ENCODE measurements at regions not wholly inside any gene's neighbourhood (a gene's known extent, or its start where the extent isn't known, plus 50 kb on each side); places are given as distances from the start of the nearest gene placed in this dataset.
"Not testable (repeated sequence)": the region's sequence is repeated elsewhere in the genome, so short reads cannot be mapped to it uniquely, and the experiment has no call there.

- DNase-seq (ENCODE audit: low spot score), result no peak
These were observed 199.4 kb upstream of the DDX53 start for GRCh38 chrX:22800360-22800759.

GRCh38 chrX:22800806-22801205 is 199.0 kb upstream of the DDX53 start:
- no peak for DNase-seq (ENCODE audit: low spot score)

- no peak for DNase-seq (ENCODE audit: low spot score)
These were observed 196.4 kb upstream of the DDX53 start for GRCh38 chrX:22803353-22803752.

GRCh38 chrX:22810876-22811275 is 188.9 kb upstream of the DDX53 start:
- DNase-seq (ENCODE audit: low spot score), result no peak

GRCh38 chrX:22818061-22818460 is 181.7 kb upstream of the DDX53 start:
- DNase-seq (ENCODE audit: low spot score), result no peak

GRCh38 chrX:22855693-22856092 is 144.1 kb upstream of the DDX53 start:
- DNase-seq (ENCODE audit: low spot score), result no peak

- no peak for DNase-seq (ENCODE audit: low spot score)
These were observed 140.1 kb upstream of the DDX53 start for GRCh38 chrX:22859642-22860041.

- not testable (repeated sequence) for DNase-seq (ENCODE audit: low spot score)
These were observed 133.0 kb upstream of the DDX53 start for GRCh38 chrX:22866801-22867200.

- DNase-seq (ENCODE audit: low spot score), result no peak
These were observed 117.2 kb upstream of the DDX53 start for GRCh38 chrX:22882543-22882942.

- no peak for DNase-seq (ENCODE audit: low spot score)
These were observed 109.9 kb upstream of the DDX53 start for GRCh38 chrX:22889819-22890218.

GRCh38 chrX:22912616-22913015 is 87.1 kb upstream of the DDX53 start:
- no peak for DNase-seq (ENCODE audit: low spot score)

GRCh38 chrX:22922961-22923360 is 76.8 kb upstream of the DDX53 start:
- no peak for DNase-seq (ENCODE audit: low spot score)

- DNase-seq (ENCODE audit: low spot score), result no peak
These were observed 65.1 kb upstream of the DDX53 start for GRCh38 chrX:22934640-22935039.

- DNase-seq (ENCODE audit: low spot score), result no peak
These were observed 54.8 kb upstream of the DDX53 start for GRCh38 chrX:22944945-22945344.

All from germinal center (tissue), 1 donor.